Activated naive CD8-positive, alpha-beta T cell treated with anti-CD3 and anti-CD28 coated beads, Interleukin-2, amount 50 U/mL, for 24 hours (primary cell): ENCODE measurements at regions not wholly inside any gene's neighbourhood (a gene's known extent, or its start where the extent isn't known, plus 50 kb on each side); places are given as distances from the start of the nearest gene placed in this dataset.
"Not testable (repeated sequence)": the region's sequence is repeated elsewhere in the genome, so short reads cannot be mapped to it uniquely, and the experiment has no call there.

Experiments
- ATAC-seq: fragments of 150-1000 bp; cut with Tn5 transposase; one replicate; pipeline ENCODE4 v1.10.0; 2021
- DNase-seq: peaks from one replicate; pipeline ENCODE4 v3.0.0; 2021
- H3K27ac Mint-ChIP-seq: one replicate; pipeline ENCODE4 v1.8.0; 2021; ENCODE audit warnings: mild to moderate bottlenecking, mixed read lengths
- H3K27me3 Mint-ChIP-seq: one replicate; pipeline ENCODE4 v1.8.0; 2021; ENCODE audit warnings: mixed read lengths
- H3K36me3 Mint-ChIP-seq: one replicate; pipeline ENCODE4 v1.8.0; 2021; ENCODE audit warnings: low read depth, mixed read lengths
- H3K4me1 Mint-ChIP-seq: one replicate; pipeline ENCODE4 v1.8.0; 2021; ENCODE audit warnings: mixed read lengths
- H3K4me3 Mint-ChIP-seq: one replicate; pipeline ENCODE4 v1.8.0; 2021; ENCODE audit warnings: mild to moderate bottlenecking, moderate library complexity, mixed read lengths
- H3K9me3 Mint-ChIP-seq: one replicate; pipeline ENCODE4 v1.8.0; 2021; ENCODE audit warnings: mixed read lengths

- H3K27ac Mint-ChIP-seq, DNase-seq, ATAC-seq, H3K4me1 Mint-ChIP-seq, H3K27me3 Mint-ChIP-seq, H3K4me3 Mint-ChIP-seq: not testable (repeated sequence)
- peaks cover 53% of the 10 kb centered on the region for H3K36me3 Mint-ChIP-seq
- peaks cover 68% of the 10 kb centered on the region for H3K9me3 Mint-ChIP-seq
These were observed 131.9 kb downstream of the CWH43 start for GRCh38 chr4:49117951-49118350.

GRCh38 chr4:49118379-49119212, 132.5 kb downstream of the CWH43 start:
- not testable (repeated sequence) for H3K4me3 Mint-ChIP-seq, H3K4me1 Mint-ChIP-seq, DNase-seq, H3K27me3 Mint-ChIP-seq, H3K27ac Mint-ChIP-seq
- Mint-ChIP-seq H3K36me3 (peaks cover 48% of the 10 kb centered on the region), H3K9me3 (peaks cover 64% of the 10 kb centered on the region)
- ATAC-seq: peak; percentile 41

GRCh38 chr4:49119345-49119744, 133.3 kb downstream of the CWH43 start:
- Mint-ChIP-seq H3K9me3 (peaks cover 59% of the 10 kb centered on the region), H3K36me3 (peaks cover 46% of the 10 kb centered on the region), H3K27ac (peak overlapping the region; percentile 0)
- not testable (repeated sequence) for H3K4me1 Mint-ChIP-seq, DNase-seq, H3K27me3 Mint-ChIP-seq, ATAC-seq, H3K4me3 Mint-ChIP-seq

- H3K9me3 Mint-ChIP-seq: peaks cover 51% of the 10 kb centered on the region
- not testable (repeated sequence) for H3K27ac Mint-ChIP-seq, H3K4me1 Mint-ChIP-seq, H3K27me3 Mint-ChIP-seq, H3K4me3 Mint-ChIP-seq, DNase-seq
- ATAC-seq: peak; percentile 25
- H3K36me3 Mint-ChIP-seq: peaks cover 44% of the 10 kb centered on the region
These were observed 134.1 kb downstream of the CWH43 start for GRCh38 chr4:49120042-49120779.

- not testable (repeated sequence) for DNase-seq, H3K4me1 Mint-ChIP-seq, H3K27me3 Mint-ChIP-seq, H3K4me3 Mint-ChIP-seq
- H3K9me3 Mint-ChIP-seq: peaks cover 48% of the 10 kb centered on the region
- peak; percentile 39 for ATAC-seq
- peaks cover 44% of the 10 kb centered on the region for H3K36me3 Mint-ChIP-seq
- H3K27ac Mint-ChIP-seq: peak overlapping the region; percentile 0
These were observed 134.7 kb downstream of the CWH43 start for GRCh38 chr4:49120804-49121203.

- H3K27ac Mint-ChIP-seq, H3K27me3 Mint-ChIP-seq, H3K9me3 Mint-ChIP-seq, H3K36me3 Mint-ChIP-seq, DNase-seq, ATAC-seq, H3K4me1 Mint-ChIP-seq, H3K4me3 Mint-ChIP-seq: not testable (repeated sequence)
These were observed 140.4 kb downstream of the CWH43 start for GRCh38 chr4:49126443-49126842.

GRCh38 chr4:49126858-49127257, 140.8 kb downstream of the CWH43 start:
- DNase-seq, H3K4me1 Mint-ChIP-seq, H3K27me3 Mint-ChIP-seq, H3K9me3 Mint-ChIP-seq, H3K27ac Mint-ChIP-seq, H3K36me3 Mint-ChIP-seq, ATAC-seq, H3K4me3 Mint-ChIP-seq: not testable (repeated sequence)

- H3K27ac Mint-ChIP-seq, H3K27me3 Mint-ChIP-seq, DNase-seq, H3K9me3 Mint-ChIP-seq, H3K4me3 Mint-ChIP-seq, H3K36me3 Mint-ChIP-seq, H3K4me1 Mint-ChIP-seq, ATAC-seq: not testable (repeated sequence)
These were observed 143.3 kb downstream of the CWH43 start for GRCh38 chr4:49129385-49129784.

- H3K36me3 Mint-ChIP-seq, H3K4me3 Mint-ChIP-seq, DNase-seq, H3K4me1 Mint-ChIP-seq, H3K9me3 Mint-ChIP-seq, H3K27me3 Mint-ChIP-seq, H3K27ac Mint-ChIP-seq, ATAC-seq: not testable (repeated sequence)
These were observed 143.8 kb downstream of the CWH43 start for GRCh38 chr4:49129870-49130269.

GRCh38 chr4:49130724-49131123, 144.6 kb downstream of the CWH43 start:
- DNase-seq, ATAC-seq, H3K4me1 Mint-ChIP-seq, H3K36me3 Mint-ChIP-seq, H3K27ac Mint-ChIP-seq, H3K9me3 Mint-ChIP-seq, H3K27me3 Mint-ChIP-seq, H3K4me3 Mint-ChIP-seq: not testable (repeated sequence)

GRCh38 chr4:49137043-49137442, 151.0 kb downstream of the CWH43 start:
- H3K36me3 Mint-ChIP-seq: peaks cover 14% of the 10 kb centered on the region
- not testable (repeated sequence) for DNase-seq, H3K4me1 Mint-ChIP-seq, H3K27me3 Mint-ChIP-seq, H3K4me3 Mint-ChIP-seq, H3K27ac Mint-ChIP-seq
- peaks cover 25% of the 10 kb centered on the region for H3K9me3 Mint-ChIP-seq
- ATAC-seq: peak; percentile 55

GRCh38 chr4:49137961-49138360, 151.9 kb downstream of the CWH43 start:
- H3K4me3 Mint-ChIP-seq, H3K27ac Mint-ChIP-seq, H3K27me3 Mint-ChIP-seq, H3K4me1 Mint-ChIP-seq, DNase-seq, ATAC-seq: not testable (repeated sequence)
- Mint-ChIP-seq H3K36me3 (peaks cover 16% of the 10 kb centered on the region), H3K9me3 (peaks cover 29% of the 10 kb centered on the region)

- Mint-ChIP-seq H3K9me3 (peaks cover 36% of the 10 kb centered on the region), H3K36me3 (peaks cover 22% of the 10 kb centered on the region)
- H3K4me3 Mint-ChIP-seq, DNase-seq, ATAC-seq, H3K27ac Mint-ChIP-seq, H3K4me1 Mint-ChIP-seq, H3K27me3 Mint-ChIP-seq: not testable (repeated sequence)
These were observed 152.7 kb downstream of the CWH43 start for GRCh38 chr4:49138818-49139217.

- Mint-ChIP-seq H3K36me3 (peaks cover 29% of the 10 kb centered on the region), H3K9me3 (peaks cover 43% of the 10 kb centered on the region)
- DNase-seq, H3K4me3 Mint-ChIP-seq, H3K27me3 Mint-ChIP-seq, ATAC-seq, H3K27ac Mint-ChIP-seq, H3K4me1 Mint-ChIP-seq: not testable (repeated sequence)
These were observed 153.4 kb downstream of the CWH43 start for GRCh38 chr4:49139513-49139912.

- not testable (repeated sequence) for ATAC-seq, H3K27ac Mint-ChIP-seq, H3K4me3 Mint-ChIP-seq, H3K27me3 Mint-ChIP-seq, H3K4me1 Mint-ChIP-seq
- Mint-ChIP-seq H3K9me3 (peaks cover 49% of the 10 kb centered on the region), H3K36me3 (peaks cover 34% of the 10 kb centered on the region)
- DNase-seq: peak; percentile 3
These were observed 154.3 kb downstream of the CWH43 start for GRCh38 chr4:49140351-49140750.
